Hepatocyte (in vitro differentiated cells): ENCODE measurements at regions not wholly inside any gene's neighbourhood (a gene's known extent, or its start where the extent isn't known, plus 50 kb on each side); places are given as distances from the start of the nearest gene placed in this dataset.

Experiments
- DNase-seq: peaks from one replicate; pipeline ENCODE4 v3.0.0-alpha.2; 2016; ENCODE audit warnings: low spot score
- H2AFZ ChIP-seq: fragments of 200-600 bp; sonication (generic); 2 replicates; pipeline ENCODE4 v1.6.0; 2016; ENCODE audit warnings: antibody characterized with exemption, mild to moderate bottlenecking
- H3K27ac ChIP-seq: fragments of 200-600 bp; sonication (generic); 2 replicates; pipeline ENCODE4 v1.5.1; 2016; ENCODE audit warnings: mild to moderate bottlenecking
- H3K27me3 ChIP-seq: fragments of 200-600 bp; sonication (generic); 2 replicates; pipeline ENCODE4 v1.6.1; 2016
- H3K36me3 ChIP-seq: fragments of 200-600 bp; sonication (generic); replicated peaks from 2 replicates; pipeline ENCODE4 v1.5.1; 2016; ENCODE audit warnings: low read depth; ENCODE audit not compliant: insufficient read depth
- H3K4me1 ChIP-seq: fragments of 200-600 bp; sonication (generic); 2 replicates; pipeline ENCODE4 v1.5.1; 2016; ENCODE audit warnings: mild to moderate bottlenecking, moderate library complexity; ENCODE audit not compliant: insufficient read depth
- H3K4me2 ChIP-seq: fragments of 200-600 bp; sonication (generic); 2 replicates; pipeline ENCODE4 v1.6.0; 2016
- H3K4me3 ChIP-seq: fragments of 200-600 bp; sonication (generic); 2 replicates; pipeline ENCODE4 v1.5.1; 2016; ENCODE audit warnings: mild to moderate bottlenecking
- H3K79me2 ChIP-seq: fragments of 200-600 bp; sonication (generic); 2 replicates; pipeline ENCODE4 v1.6.0; 2017; ENCODE audit warnings: mild to moderate bottlenecking
- H3K9me2 ChIP-seq: fragments of 200-600 bp; sonication (generic); replicated peaks from 2 replicates; pipeline ENCODE4 v1.6.0; 2017; ENCODE audit warnings: mild to moderate bottlenecking; ENCODE audit not compliant: insufficient read depth
- H3K9me3 ChIP-seq: fragments of 200-600 bp; sonication (generic); 2 replicates; pipeline ENCODE4 v1.5.1; 2016; ENCODE audit warnings: low read depth, mild to moderate bottlenecking
- H4K20me1 ChIP-seq: fragments of 200-600 bp; sonication (generic); 2 replicates; pipeline ENCODE4 v1.6.0; 2016; ENCODE audit warnings: mild to moderate bottlenecking; ENCODE audit not compliant: insufficient read depth, poor library complexity, severe bottlenecking
- CTCF ChIP-seq: fragments of 200-600 bp; sonication (generic); IDR thresholded peaks from 2 replicates; pipeline ENCODE4 v1.5.1; 2016; ENCODE audit warnings: antibody characterized with exemption, mild to moderate bottlenecking; ENCODE audit not compliant: poor library complexity
- EZH2 ChIP-seq: fragments of 200-600 bp; sonication (generic); IDR thresholded peaks from 2 replicates; pipeline ENCODE4 v1.6.1; 2016; ENCODE audit warnings: antibody characterized with exemption, mild to moderate bottlenecking, borderline replicate concordance
- EZH2phosphoT487 ChIP-seq: fragments of 200-600 bp; sonication (generic); IDR thresholded peaks from one replicate; pipeline ENCODE4 v1.6.1; 2018; ENCODE audit warnings: antibody characterized with exemption, mild to moderate bottlenecking, low read depth, moderate library complexity; ENCODE audit not compliant: unreplicated experiment, severe bottlenecking
- WGBS: methylation state at CpG from one replicate; pipeline ENCODE4 v1.1.6; 2016; ENCODE audit warnings: low lambda C conversion rate; ENCODE audit errors: missing lambda C conversion rate; 5-methylcytosine and 5-hydroxymethylcytosine counted together

GRCh38 chr3:5520237-5520636, 332.7 kb downstream of the EDEM1 start:
- Histone ChIP-seq H3K27ac (no peak overlapping the region), H3K4me1 (no peaks in the 10 kb centered on the region), H3K27me3 (no peaks in the 10 kb centered on the region), H2AFZ (no peak overlapping the region), H3K4me2 (no peak overlapping the region), H3K79me2 (no peaks in the 10 kb centered on the region), H3K4me3 (no peak overlapping the region), H3K9me3 (no peaks in the 10 kb centered on the region), H3K9me2 (no peaks in the 10 kb centered on the region), H3K36me3 (no peaks in the 10 kb centered on the region), H4K20me1 (no peaks in the 10 kb centered on the region)
- no peak for DNase-seq
- no peak for TF ChIP-seq CTCF
- no peak for TF ChIP-seq EZH2phosphoT487
- 82% methylated on average over 5 of the region's 5 CpGs for WGBS

DNA sequence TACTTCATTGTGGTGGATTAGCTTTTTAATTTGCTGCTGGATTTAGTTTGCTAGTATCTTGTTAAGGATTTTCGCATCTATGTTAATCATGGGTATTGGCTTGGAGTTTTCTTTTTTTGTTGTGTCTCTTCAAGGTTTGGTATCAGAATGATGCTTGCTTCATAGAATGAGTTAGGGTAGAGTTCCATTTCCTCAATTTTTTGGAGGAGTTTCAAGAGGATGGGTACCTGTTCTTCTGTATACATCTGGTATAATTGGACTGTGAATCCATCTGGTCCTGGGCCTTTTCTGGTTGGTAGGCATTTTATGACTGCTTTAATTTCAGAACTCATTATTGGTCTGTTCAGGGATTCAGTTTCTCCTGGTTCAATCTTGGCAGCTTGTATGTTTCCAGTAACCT, 335.6 kb downstream of the EDEM1 start:
- Histone ChIP-seq H2AFZ (no peak overlapping the region), H3K9me3 (no peaks in the 10 kb centered on the region), H3K27me3 (no peaks in the 10 kb centered on the region), H3K4me1 (no peaks in the 10 kb centered on the region), H3K9me2 (no peaks in the 10 kb centered on the region), H4K20me1 (no peaks in the 10 kb centered on the region), H3K27ac (no peak overlapping the region), H3K79me2 (no peaks in the 10 kb centered on the region), H3K4me2 (no peak overlapping the region), H3K36me3 (no peaks in the 10 kb centered on the region), H3K4me3 (no peak overlapping the region)
- TF ChIP-seq EZH2phosphoT487 (no peak), CTCF (no peak), EZH2 (no peak)
- 100% methylated on average over 1 of the region's 1 CpG for WGBS
- no peak for DNase-seq

GRCh38 chr3:5531039-5531438, 343.5 kb downstream of the EDEM1 start:
- Histone ChIP-seq H3K27me3 (no peaks in the 10 kb centered on the region), H2AFZ (no peak overlapping the region), H4K20me1 (no peaks in the 10 kb centered on the region), H3K4me2 (no peak overlapping the region), H3K79me2 (no peaks in the 10 kb centered on the region), H3K27ac (no peak overlapping the region), H3K9me3 (no peaks in the 10 kb centered on the region), H3K9me2 (no peaks in the 10 kb centered on the region), H3K36me3 (no peaks in the 10 kb centered on the region), H3K4me1 (no peaks in the 10 kb centered on the region), H3K4me3 (no peak overlapping the region)
- WGBS = 92% methylated on average over 6 of the region's 6 CpGs
- TF ChIP-seq EZH2 = no peak
- TF ChIP-seq CTCF = no peak
- TF ChIP-seq EZH2phosphoT487 = no peak
- no peak for DNase-seq

DNA sequence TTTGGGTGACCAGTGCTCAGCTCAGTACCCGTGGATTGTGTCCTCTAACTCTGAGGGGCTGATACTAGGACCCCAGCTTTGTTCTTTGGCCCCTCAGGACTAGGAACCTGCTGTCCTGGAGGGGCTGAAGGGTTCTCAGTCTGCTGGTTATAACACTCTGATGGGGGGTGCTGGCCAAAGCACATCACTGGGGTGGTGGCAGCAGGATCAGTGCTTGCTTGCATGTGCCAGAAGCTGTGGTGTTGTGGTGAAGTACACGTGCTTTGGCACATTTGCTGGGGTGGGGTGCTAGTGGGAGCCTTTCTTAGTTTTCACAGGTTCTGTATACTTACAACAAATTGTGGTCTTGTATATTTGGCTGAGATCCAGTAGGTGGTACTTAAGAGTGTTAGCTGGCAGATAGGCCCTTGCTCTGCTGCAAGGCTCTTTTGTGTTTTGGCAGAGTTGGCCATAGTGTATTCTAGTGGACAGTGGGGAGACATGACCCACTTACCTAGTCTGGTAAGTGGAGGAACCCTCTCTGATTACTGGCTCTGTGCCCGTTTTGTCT, 344.3 kb downstream of the EDEM1 start:
- no peak overlapping the region for H3K4me3 ChIP-seq
- no peaks in the 10 kb centered on the region for H3K9me3 ChIP-seq
- H3K4me2 ChIP-seq = no peak overlapping the region
- H3K27ac ChIP-seq = no peak overlapping the region
- no peak for TF ChIP-seq EZH2
- H3K9me2 ChIP-seq = no peaks in the 10 kb centered on the region
- no peaks in the 10 kb centered on the region for H4K20me1 ChIP-seq
- H2AFZ ChIP-seq = no peak overlapping the region
- H3K79me2 ChIP-seq = no peaks in the 10 kb centered on the region
- no peaks in the 10 kb centered on the region for H3K4me1 ChIP-seq
- no peaks in the 10 kb centered on the region for H3K27me3 ChIP-seq
- no peaks in the 10 kb centered on the region for H3K36me3 ChIP-seq
- 82% methylated on average over 3 of the region's 3 CpGs for WGBS
- DNase-seq = no peak
